ENCODE measurements at regions not wholly inside any gene's neighbourhood (a gene's known extent, or its start where the extent isn't known, plus 50 kb on each side); places are given as distances from the start of the nearest gene placed in this dataset.

- TF ChIP-seq SREBF2 (IDR thresholded peaks at IDR 0.05): no peak
- no peak for TF ChIP-seq CTCF (IDR thresholded peaks at IDR 0.05)
- TF ChIP-seq POLR2A (IDR thresholded peaks at IDR 0.05; ENCODE audit: low read length): no peak
Measured at GRCh38 chr2:120840795-120841487, 105.3 kb downstream of the GLI2 start.
